Brain microvascular endothelial cell (primary cell): ENCODE measurements at regions not wholly inside any gene's neighbourhood (a gene's known extent, or its start where the extent isn't known, plus 50 kb on each side); places are given as distances from the start of the nearest gene placed in this dataset.

Experiments used
- DNase-seq: peaks from one replicate; pipeline ENCODE4 v3.0.0-alpha.2; 2020
- H3K27ac ChIP-seq: fragments of 250-450 bp; sonication (Bioruptor Pico); 2 replicates; pipeline ENCODE4 v1.5.1; 2020; ENCODE audit warnings: mild to moderate bottlenecking, moderate library complexity
- H3K27me3 ChIP-seq: fragments of 250-450 bp; sonication (Bioruptor Pico); replicated peaks from 2 replicates; pipeline ENCODE4 v1.5.1; 2020; ENCODE audit warnings: mild to moderate bottlenecking
- H3K36me3 ChIP-seq: fragments of 250-450 bp; sonication (Bioruptor Pico); replicated peaks from 2 replicates; pipeline ENCODE4 v1.5.1; 2020; ENCODE audit warnings: mild to moderate bottlenecking
- H3K4me3 ChIP-seq: 2 replicates; pipeline ENCODE4 v1.5.1; 2011; ENCODE audit warnings: low read depth, mild to moderate bottlenecking, control low read depth, low read length, moderate library complexity
- in situ Hi-C: cut with HindIII; loops from 2 replicates; pipeline ENCODE4 v1.10.0; 2017; ENCODE audit warnings: low sequenced_read_pairs, low pct_ligation_motif_present
- TF ChIP-seq, protein P1 (sequence below): IDR thresholded peaks from 2 replicates; pipeline ENCODE4 v1.5.1; 2011; ENCODE audit warnings: low read depth, mild to moderate bottlenecking, moderate library complexity, low read length, control low read depth, inconsistent platforms; ENCODE audit errors: missing control alignments

DNA sequence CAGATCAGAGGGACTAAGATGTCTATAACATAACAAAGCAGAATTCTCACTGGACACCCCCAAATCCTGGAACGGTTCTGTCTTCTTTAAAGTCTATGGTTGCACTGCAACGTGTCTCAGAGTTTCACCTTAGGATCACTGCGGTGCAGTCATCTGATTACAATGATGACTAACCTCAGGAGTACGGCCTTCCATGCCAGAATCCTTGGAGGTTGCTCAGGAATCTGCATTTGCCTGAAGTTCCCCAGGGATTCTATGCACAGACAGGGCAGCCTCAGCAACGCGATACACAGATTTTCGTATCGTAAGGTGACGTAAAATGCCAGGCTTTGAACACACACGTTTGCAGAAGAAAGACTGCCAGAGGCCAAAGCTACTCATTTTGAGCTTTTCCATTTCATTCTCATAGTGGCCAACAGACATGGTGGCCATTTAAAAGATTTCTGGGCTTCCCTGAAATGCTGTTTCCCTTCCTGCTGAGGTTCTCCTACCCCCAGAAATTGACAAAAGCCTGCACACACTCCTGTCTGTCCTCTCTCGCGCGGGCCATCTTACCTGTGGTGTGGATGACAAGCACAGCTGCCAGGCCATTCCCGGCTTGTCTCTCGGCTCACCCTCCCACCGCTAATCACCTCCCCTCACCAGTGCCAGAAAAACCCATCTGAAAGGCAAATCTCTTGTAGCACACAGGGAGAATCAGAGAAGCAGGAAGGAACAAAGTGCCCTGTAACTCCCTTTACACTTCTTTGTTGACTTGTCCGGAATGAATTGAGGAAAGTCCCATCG, 148.8 kb downstream of the ACKR3 start:
- in situ Hi-C loops, result no loop called here
- Histone ChIP-seq H3K4me3 (no peak overlapping the region), H3K36me3 (no peaks in the 10 kb centered on the region), H3K27ac (no peak overlapping the region), H3K27me3 (no peaks in the 10 kb centered on the region)
- TF ChIP-seq, protein P1, sequence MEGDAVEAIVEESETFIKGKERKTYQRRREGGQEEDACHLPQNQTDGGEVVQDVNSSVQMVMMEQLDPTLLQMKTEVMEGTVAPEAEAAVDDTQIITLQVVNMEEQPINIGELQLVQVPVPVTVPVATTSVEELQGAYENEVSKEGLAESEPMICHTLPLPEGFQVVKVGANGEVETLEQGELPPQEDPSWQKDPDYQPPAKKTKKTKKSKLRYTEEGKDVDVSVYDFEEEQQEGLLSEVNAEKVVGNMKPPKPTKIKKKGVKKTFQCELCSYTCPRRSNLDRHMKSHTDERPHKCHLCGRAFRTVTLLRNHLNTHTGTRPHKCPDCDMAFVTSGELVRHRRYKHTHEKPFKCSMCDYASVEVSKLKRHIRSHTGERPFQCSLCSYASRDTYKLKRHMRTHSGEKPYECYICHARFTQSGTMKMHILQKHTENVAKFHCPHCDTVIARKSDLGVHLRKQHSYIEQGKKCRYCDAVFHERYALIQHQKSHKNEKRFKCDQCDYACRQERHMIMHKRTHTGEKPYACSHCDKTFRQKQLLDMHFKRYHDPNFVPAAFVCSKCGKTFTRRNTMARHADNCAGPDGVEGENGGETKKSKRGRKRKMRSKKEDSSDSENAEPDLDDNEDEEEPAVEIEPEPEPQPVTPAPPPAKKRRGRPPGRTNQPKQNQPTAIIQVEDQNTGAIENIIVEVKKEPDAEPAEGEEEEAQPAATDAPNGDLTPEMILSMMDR, result no peak
- DNase-seq, result peak; percentile 27

DNA sequence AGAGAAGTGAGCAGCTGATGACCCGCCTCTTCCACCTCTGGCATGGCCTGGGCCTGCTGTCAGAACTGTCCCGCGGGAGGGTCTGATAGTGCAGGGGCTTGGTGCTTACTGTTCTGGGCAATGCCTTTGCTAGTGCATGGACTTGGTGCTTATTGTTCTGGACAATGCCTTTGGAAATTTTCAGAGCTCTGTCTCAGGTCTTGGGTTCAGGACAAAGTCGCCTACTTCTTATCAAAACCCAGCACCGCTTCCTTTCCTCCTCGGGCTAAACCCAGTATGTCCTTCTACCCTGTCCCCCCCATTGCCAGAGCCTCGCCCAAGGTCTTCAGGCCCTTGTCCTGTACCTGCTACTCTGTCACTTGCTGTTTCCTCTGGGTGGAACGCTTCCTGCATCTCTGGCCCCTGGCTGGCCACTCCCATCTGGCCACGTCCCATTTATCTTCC, 149.6 kb downstream of the ACKR3 start:
- H3K36me3 ChIP-seq, result no peaks in the 10 kb centered on the region
- no peaks in the 10 kb centered on the region for H3K27me3 ChIP-seq
- TF ChIP-seq, protein P1, result no peak
- DNase-seq, result no peak
- in situ Hi-C loops, result no loop called here
- H3K27ac ChIP-seq, result no peak overlapping the region
- H3K4me3 ChIP-seq, result no peak overlapping the region

DNA sequence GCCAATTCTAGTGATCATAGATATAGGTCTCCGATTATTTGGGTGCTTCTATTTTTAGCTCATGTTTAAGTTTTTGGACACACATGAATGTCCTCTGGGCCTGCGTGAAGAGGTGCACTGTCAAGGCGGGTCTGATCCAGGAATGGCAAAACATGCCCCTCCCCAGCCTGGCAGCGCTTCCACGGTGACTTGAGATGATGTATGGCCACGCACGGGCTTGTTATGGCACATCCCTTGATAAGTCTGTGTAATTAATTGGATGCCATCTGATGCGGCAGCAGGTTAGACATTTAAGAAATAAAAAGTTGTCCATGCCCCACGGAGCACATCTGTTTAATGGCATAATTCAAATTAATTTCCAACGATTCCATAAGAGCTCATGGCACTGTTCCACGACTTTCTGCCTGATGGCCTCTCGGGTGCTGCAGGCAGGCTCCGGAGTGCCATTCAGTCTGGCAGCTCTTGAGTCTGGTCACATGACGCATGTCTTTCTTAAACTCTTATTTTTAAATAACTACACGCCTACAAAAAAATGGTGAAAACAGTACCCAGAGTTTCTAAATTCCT, 151.4 kb downstream of the ACKR3 start:
- H3K36me3 ChIP-seq, result no peaks in the 10 kb centered on the region
- DNase-seq, result no peak
- TF ChIP-seq, protein P1, result no peak
- in situ Hi-C loops, result no loop called here
- H3K4me3 ChIP-seq, result no peak overlapping the region
- no peak overlapping the region for H3K27ac ChIP-seq
- no peaks in the 10 kb centered on the region for H3K27me3 ChIP-seq

DNA sequence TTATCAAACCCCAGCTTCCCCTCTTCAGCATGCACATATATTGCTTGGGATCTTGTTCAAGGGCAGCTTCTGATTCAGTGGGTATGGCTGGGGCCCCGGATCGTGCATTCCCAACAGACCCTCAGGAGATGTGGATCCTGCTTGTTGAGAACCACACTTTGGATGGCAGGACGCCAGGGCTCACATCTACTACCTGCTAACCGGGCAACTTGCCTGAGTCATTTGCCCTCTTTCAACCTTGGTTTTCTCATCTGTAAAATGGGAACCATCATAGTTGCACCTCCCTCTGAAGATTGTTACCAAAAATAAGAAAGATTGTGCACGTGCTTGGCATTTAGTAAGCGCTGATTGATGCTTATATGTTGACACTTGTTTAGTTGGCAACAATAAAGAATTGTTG, 154.6 kb downstream of the ACKR3 start:
- H3K4me3 ChIP-seq, result no peak overlapping the region
- no peak for DNase-seq
- TF ChIP-seq, protein P1, result no peak

DNA sequence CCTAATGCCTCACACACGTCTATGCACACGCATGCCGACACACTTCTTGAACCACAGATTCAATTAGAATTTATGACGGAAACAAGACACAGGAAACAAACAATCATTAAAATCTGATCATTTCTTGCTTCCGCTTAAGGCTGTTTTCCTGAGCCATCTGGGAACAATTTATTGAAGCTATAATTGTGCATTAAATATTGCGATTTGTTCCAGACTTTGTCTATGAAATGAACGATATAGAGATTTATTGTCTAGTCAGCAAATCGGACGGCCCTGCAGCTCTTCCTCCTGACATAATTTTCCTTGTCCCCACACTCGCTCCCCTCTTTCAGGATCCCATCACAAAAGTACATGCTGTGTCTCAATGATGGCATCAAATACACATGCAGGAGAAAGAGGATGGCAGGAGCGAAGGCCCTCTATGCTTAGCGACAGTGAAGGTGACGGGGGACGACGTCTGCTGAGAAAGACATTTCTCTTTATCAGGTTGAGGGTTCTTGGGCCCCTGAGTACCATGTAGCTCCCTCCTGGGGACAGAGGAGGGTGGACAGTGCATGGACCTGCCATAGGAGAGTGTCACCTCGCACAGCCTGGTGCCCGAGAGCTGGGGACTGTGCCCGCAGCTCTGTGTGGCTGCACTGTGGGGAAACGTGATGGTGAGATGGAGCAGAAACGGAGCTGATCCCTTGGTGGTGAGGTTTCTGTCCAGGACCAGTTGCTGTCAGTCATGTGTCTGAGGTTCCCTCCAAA, 157.3 kb downstream of the ACKR3 start:
- Histone ChIP-seq H3K27ac (no peak overlapping the region), H3K27me3 (no peaks in the 10 kb centered on the region), H3K36me3 (no peaks in the 10 kb centered on the region), H3K4me3 (no peak overlapping the region)
- no peak for DNase-seq
- TF ChIP-seq, protein P1, result no peak
- in situ Hi-C loops, result no loop called here

More for the DNA sequence above, 154.6 kb downstream of the ACKR3 start:
- H3K36me3 ChIP-seq, result no peaks in the 10 kb centered on the region
- no peaks in the 10 kb centered on the region for H3K27me3 ChIP-seq
- in situ Hi-C loops, result no loop called here
- no peak overlapping the region for H3K27ac ChIP-seq
